Retinal pigment epithelial cell (primary cell): ENCODE measurements at regions not wholly inside any gene's neighbourhood (a gene's known extent, or its start where the extent isn't known, plus 50 kb on each side); places are given as distances from the start of the nearest gene placed in this dataset.

Source experiments
- DNase-seq: peaks from one replicate; pipeline ENCODE4 v3.0.0-alpha.2; 2010; ENCODE audit warnings: low read depth
- H3K4me3 ChIP-seq: 2 replicates; pipeline ENCODE4 v1.5.1; 2011; ENCODE audit warnings: mild to moderate bottlenecking, low read length, control low read depth, moderate library complexity
- TF ChIP-seq, protein P1 (sequence below): conservative IDR thresholded peaks from 2 replicates; pipeline ENCODE4 v1.5.1; 2011; ENCODE audit warnings: low read depth, low read length, control low read depth, inconsistent platforms

DNA sequence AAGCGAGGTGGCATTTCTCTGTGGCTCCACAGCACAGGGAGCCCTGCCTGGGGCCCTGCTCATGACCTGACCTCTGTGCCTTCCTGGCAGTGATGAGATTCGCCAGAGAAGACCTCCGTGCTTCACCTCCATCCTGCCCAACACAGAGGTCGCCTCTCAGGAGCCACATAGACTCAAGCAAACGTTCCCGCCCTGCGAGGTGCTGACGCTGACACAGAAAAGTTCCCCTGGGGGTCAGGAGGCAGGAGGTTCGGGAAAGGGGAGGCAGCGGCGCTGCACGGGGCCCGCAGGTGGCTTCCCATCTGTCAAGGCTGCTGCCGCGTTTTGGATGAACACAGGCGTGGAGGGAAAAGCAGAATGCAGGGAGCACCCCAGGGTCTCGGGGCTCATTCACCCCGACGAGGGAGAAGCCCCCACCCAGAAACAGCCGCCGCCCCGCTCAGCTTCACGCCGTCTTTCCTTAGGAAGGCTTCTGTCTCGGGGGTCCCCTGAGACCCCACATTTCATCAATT, 579.6 kb upstream of the SALL3 start:
- no peak for DNase-seq
- TF ChIP-seq, protein P1, sequence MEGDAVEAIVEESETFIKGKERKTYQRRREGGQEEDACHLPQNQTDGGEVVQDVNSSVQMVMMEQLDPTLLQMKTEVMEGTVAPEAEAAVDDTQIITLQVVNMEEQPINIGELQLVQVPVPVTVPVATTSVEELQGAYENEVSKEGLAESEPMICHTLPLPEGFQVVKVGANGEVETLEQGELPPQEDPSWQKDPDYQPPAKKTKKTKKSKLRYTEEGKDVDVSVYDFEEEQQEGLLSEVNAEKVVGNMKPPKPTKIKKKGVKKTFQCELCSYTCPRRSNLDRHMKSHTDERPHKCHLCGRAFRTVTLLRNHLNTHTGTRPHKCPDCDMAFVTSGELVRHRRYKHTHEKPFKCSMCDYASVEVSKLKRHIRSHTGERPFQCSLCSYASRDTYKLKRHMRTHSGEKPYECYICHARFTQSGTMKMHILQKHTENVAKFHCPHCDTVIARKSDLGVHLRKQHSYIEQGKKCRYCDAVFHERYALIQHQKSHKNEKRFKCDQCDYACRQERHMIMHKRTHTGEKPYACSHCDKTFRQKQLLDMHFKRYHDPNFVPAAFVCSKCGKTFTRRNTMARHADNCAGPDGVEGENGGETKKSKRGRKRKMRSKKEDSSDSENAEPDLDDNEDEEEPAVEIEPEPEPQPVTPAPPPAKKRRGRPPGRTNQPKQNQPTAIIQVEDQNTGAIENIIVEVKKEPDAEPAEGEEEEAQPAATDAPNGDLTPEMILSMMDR: no peak
- no peak overlapping the region for H3K4me3 ChIP-seq

DNA sequence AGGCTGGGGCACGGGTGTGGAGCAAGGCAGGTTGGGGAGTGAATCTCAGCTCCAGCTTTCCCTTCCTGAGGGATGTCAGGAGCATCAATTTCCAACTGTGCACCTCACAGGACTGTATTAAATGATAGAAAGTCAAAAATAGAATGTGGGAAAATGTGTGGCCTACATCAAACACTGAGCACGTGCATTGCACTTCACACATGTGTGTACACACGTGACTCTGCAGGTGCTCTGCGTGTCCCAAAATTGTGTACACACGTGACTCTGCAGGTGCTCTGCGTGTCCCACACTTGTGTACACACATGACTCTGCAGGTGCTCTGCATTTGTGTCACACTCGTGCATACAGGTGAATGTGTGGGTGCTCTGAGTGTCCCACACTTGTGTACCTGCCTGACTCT, 577.2 kb upstream of the SALL3 start:
- TF ChIP-seq, protein P1: no peak
- no peak overlapping the region for H3K4me3 ChIP-seq
- DNase-seq: no peak

DNA sequence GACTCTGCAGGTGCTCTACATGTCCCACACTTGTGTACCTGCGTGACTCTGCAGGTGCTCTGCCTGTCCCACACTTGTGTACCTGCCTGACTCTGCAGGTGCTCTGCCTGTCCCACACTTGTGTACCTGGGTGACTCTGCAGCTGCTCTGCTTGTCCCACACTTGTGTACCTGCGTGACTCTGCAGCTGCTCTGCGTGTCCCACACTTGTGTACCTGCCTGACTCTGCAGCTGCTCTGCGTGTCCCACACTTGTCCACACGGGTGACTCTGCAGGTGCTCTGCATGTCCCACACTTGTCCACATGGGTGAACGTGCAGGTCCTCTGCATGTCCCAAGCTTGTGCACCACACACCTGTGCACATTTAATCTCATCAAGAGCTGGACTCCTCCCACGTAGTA, 576.7 kb upstream of the SALL3 start:
- no peak for DNase-seq
- H3K4me3 ChIP-seq: no peak overlapping the region
- TF ChIP-seq, protein P1: no peak

DNA sequence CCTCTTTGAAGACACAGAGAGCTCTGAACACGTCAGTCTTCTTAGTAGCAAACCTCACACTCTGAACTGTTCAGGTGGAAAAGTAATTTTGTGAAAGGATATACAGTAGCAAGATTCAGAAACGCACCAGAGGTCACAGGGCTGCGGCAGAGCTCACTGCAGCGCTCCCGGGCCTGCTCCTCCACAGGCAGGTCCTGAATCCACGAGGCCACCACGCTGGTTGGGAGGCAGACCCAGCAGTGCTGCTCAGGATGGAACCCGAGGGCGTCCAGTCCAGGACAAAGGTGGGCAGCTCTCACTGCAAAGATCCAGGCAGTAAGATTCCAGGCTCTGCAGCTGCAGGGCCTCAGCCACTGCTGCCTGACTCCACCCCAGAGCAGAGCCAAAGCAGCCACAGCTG, 576.2 kb upstream of the SALL3 start:
- TF ChIP-seq, protein P1: no peak
- no peak for DNase-seq
- H3K4me3 ChIP-seq: no peak overlapping the region

DNA sequence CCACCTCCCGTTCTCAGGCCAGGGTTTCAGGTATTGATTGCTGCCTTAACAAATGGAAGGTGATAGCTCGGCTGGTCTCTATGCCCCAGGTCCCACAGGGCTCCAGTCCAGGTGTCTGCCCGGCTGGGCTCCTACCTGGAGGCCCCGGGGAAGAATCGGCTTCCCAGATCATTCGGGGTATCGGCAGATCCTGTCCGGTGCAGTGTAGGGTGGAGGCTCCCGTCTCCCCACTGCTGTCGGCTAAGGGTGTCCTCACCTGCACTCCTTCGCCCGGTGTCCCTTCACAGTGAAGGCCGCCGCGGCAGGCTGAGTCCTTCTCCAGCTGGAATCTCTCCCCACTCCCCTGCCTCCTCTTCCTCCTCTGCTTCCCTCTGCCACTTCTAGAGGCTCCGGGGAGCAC, 573.9 kb upstream of the SALL3 start:
- no peak for DNase-seq
- TF ChIP-seq, protein P1: no peak
- no peak overlapping the region for H3K4me3 ChIP-seq

DNA sequence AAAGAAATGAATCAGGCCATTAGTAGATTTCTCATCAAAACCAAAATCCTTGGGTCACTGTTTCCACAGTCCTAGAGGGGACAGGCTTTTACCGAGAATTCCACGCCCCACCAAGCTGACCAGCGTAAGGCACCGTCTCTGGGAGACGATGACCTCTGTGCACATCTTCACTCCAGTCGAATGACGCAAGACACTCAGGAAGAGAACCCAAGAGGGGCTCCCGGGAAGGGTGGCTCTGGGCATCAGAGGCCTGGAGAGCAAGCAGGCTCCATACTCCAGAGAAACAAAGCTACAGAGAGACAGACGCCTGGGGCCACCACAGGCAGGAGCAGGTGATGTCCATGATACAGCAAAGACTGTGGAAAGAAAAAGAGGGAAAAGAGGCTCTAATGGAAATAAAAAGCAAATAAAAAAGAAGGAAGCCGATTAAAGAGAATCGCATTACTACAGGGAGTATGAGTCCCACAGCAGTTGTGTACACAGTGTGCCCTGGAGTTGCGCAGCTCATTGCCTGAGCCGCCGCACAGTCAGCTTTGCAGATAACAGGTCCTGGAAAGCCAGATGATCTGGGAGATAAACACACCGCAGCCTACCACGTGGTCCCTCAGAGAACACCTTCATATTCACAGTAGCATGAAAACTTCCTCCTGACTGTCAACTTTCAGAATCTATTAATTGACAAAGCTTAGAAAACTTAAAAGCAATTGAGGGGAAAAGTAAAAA, 572.7 kb upstream of the SALL3 start:
- no peak overlapping the region for H3K4me3 ChIP-seq
- TF ChIP-seq, protein P1: no peak
- no peak for DNase-seq

DNA sequence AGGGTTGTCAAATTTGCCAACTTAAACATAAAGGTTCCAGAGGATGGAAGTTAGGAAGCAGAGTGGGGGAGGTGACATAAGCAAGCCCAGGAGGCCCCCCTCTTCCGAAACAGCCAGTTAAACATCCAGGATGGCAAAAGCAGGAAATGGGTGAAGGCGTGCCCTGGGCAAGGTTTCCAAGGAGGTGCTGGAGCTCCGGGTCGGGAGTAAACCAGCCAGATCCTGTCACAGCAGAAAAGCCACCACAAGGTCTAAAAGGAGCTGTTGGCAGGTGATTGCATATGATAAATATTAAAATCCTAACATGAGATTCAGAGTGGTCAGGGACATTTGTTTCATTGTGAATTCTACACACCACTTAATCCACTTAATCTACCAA, 572.2 kb upstream of the SALL3 start:
- no peak overlapping the region for H3K4me3 ChIP-seq
- TF ChIP-seq, protein P1: no peak
- DNase-seq: no peak
